H9 (cell line): ENCODE measurements at regions not wholly inside any gene's neighbourhood (a gene's known extent, or its start where the extent isn't known, plus 50 kb on each side); places are given as distances from the start of the nearest gene placed in this dataset.

Source experiments
- DNase-seq: peaks from one replicate; pipeline ENCODE4 v3.0.0-alpha.2; 2017
- H2AFZ ChIP-seq: one replicate; pipeline ENCODE4 v1.6.1; 2013; ENCODE audit warnings: mild to moderate bottlenecking, low read length, control low read depth, moderate library complexity
- H2AK5ac ChIP-seq: 2 replicates; pipeline ENCODE4 v1.6.1; 2013; ENCODE audit warnings: low read length, control low read depth, mixed read lengths; ENCODE audit not compliant: insufficient read length
- H2BK120ac ChIP-seq: one replicate; pipeline ENCODE4 v1.6.1; 2013; ENCODE audit warnings: low read depth, mild to moderate bottlenecking, low read length, control low read depth, inconsistent platforms; ENCODE audit not compliant: poor library complexity, severe bottlenecking
- H2BK12ac ChIP-seq: 2 replicates; pipeline ENCODE4 v1.6.1; 2013; ENCODE audit warnings: low read length, control low read depth, mixed read lengths, low read depth; ENCODE audit not compliant: insufficient read length
- H2BK15ac ChIP-seq: 2 replicates; pipeline ENCODE4 v1.6.1; 2013; ENCODE audit warnings: low read depth, low read length, control low read depth
- H2BK20ac ChIP-seq: one replicate; pipeline ENCODE4 v1.6.1; 2013; ENCODE audit warnings: low read depth, mild to moderate bottlenecking, low read length, control low read depth, inconsistent platforms; ENCODE audit not compliant: poor library complexity, severe bottlenecking
- H2BK5ac ChIP-seq: 2 replicates; pipeline ENCODE4 v1.6.1; 2013; ENCODE audit warnings: low read length, control low read depth, mixed read lengths; ENCODE audit not compliant: insufficient read length
- H3K14ac ChIP-seq: 2 replicates; pipeline ENCODE4 v1.6.1; 2013; ENCODE audit warnings: low read length, control low read depth; ENCODE audit not compliant: insufficient read depth
- H3K18ac ChIP-seq: 2 replicates; pipeline ENCODE4 v1.6.1; 2013; ENCODE audit warnings: low read depth, mild to moderate bottlenecking, mixed read lengths, low read length, control low read depth; ENCODE audit not compliant: insufficient read length
- H3K23ac ChIP-seq: 2 replicates; pipeline ENCODE4 v1.6.1; 2013; ENCODE audit warnings: low read length, control low read depth, mixed read lengths, low read depth; ENCODE audit not compliant: insufficient read length
- H3K23me2 ChIP-seq: 2 replicates; pipeline ENCODE4 v1.6.1; 2013; ENCODE audit warnings: low read depth, mild to moderate bottlenecking, mixed read lengths, low read length, control low read depth; ENCODE audit not compliant: insufficient read length, poor library complexity, severe bottlenecking
- H3K27ac ChIP-seq: 2 replicates; pipeline ENCODE4 v1.5.1; 2013; ENCODE audit warnings: low read length, control low read depth, mixed read lengths, low read depth; ENCODE audit not compliant: insufficient read length
- H3K27me3 ChIP-seq: 2 replicates; pipeline ENCODE4 v1.6.1; 2013; ENCODE audit warnings: low read length, control low read depth, inconsistent platforms; ENCODE audit not compliant: insufficient read depth
- H3K4ac ChIP-seq: 2 replicates; pipeline ENCODE4 v1.6.1; 2013; ENCODE audit warnings: low read depth, mild to moderate bottlenecking, control low read depth, inconsistent platforms, low read length, moderate library complexity
- H3K4me1 ChIP-seq: 2 replicates; pipeline ENCODE4 v1.6.1; 2013; ENCODE audit warnings: low read length, control low read depth, inconsistent platforms; ENCODE audit not compliant: insufficient read depth
- H3K4me2 ChIP-seq: 2 replicates; pipeline ENCODE4 v1.6.1; 2013; ENCODE audit warnings: low read length, control low read depth, mixed read lengths; ENCODE audit not compliant: insufficient read length, insufficient read depth
- H3K56ac ChIP-seq: 2 replicates; pipeline ENCODE4 v1.6.1; 2013; ENCODE audit warnings: low read depth, mild to moderate bottlenecking, mixed read lengths, low read length, control low read depth; ENCODE audit not compliant: insufficient read length
- H3K79me1 ChIP-seq: 2 replicates; pipeline ENCODE4 v1.6.1; 2013; ENCODE audit warnings: low read depth, mild to moderate bottlenecking, moderate library complexity, low read length, control low read depth, inconsistent platforms; ENCODE audit not compliant: insufficient read depth, poor library complexity, severe bottlenecking
- H3K79me2 ChIP-seq: 2 replicates; pipeline ENCODE4 v1.6.1; 2013; ENCODE audit warnings: low read length, control low read depth, inconsistent platforms; ENCODE audit not compliant: insufficient read depth
- H3K9ac ChIP-seq: 2 replicates; pipeline ENCODE4 v1.6.1; 2013; ENCODE audit warnings: low read length, control low read depth, mixed read lengths; ENCODE audit not compliant: insufficient read length; ENCODE audit errors: extremely low read depth
- H3K9me3 ChIP-seq: one replicate; pipeline ENCODE4 v1.6.1; 2013; ENCODE audit warnings: low read depth, low read length, inconsistent platforms; ENCODE audit not compliant: control insufficient read depth
- H3T11ph ChIP-seq: one replicate; pipeline ENCODE4 v1.6.1; 2013; ENCODE audit warnings: mild to moderate bottlenecking, low read length, control low read depth, inconsistent platforms
- H4K20me1 ChIP-seq: one replicate; pipeline ENCODE4 v1.6.1; 2013; ENCODE audit not compliant: control insufficient read depth, insufficient read length, insufficient read depth
- H4K5ac ChIP-seq: 2 replicates; pipeline ENCODE4 v1.6.1; 2013; ENCODE audit warnings: low read depth, mild to moderate bottlenecking, mixed read lengths, low read length, control low read depth; ENCODE audit not compliant: insufficient read length
- H4K8ac ChIP-seq: replicated peaks from 2 replicates; pipeline ENCODE4 v1.6.1; 2013; ENCODE audit warnings: low read length, control low read depth, mixed read lengths, low read depth; ENCODE audit not compliant: insufficient read length
- H4K91ac ChIP-seq: 2 replicates; pipeline ENCODE4 v1.6.1; 2013; ENCODE audit warnings: low read depth, mild to moderate bottlenecking, moderate library complexity, mixed read lengths, low read length, control low read depth; ENCODE audit not compliant: insufficient read length
- H3K27ac Mint-ChIP-seq, 3 experiments: 2 replicates in 2 of 3; 3 replicates in 1 of 3; pipeline ENCODE4 v1.8.0; 2020 to 2021; ENCODE audit warnings: mixed read lengths in 3 of 3, mild to moderate bottlenecking in 1 of 3, moderate library complexity in 1 of 3
- H3K27me3 Mint-ChIP-seq: 2 replicates; pipeline ENCODE4 v1.8.0; 2021; ENCODE audit warnings: low read depth, mild to moderate bottlenecking, moderate library complexity, mixed read lengths
- H3K36me3 Mint-ChIP-seq, 3 experiments: 2 replicates in 2 of 3; 3 replicates in 1 of 3; pipeline ENCODE4 v1.8.0; 2020 to 2021; ENCODE audit warnings: low read depth in 3 of 3, mixed read lengths in 3 of 3; ENCODE audit not compliant: insufficient read depth in 1 of 3
- H3K4me1 Mint-ChIP-seq, 2 experiments: 2 replicates each; pipeline ENCODE4 v1.8.0; 2020; ENCODE audit warnings: mixed read lengths in 2 of 2
- H3K4me3 Mint-ChIP-seq, 2 experiments: 2 replicates in 1 of 2; 3 replicates in 1 of 2; pipeline ENCODE4 v1.8.0; 2020 to 2021; ENCODE audit warnings: mild to moderate bottlenecking in 2 of 2, mixed read lengths in 2 of 2, moderate library complexity in 1 of 2
- H3K9me3 Mint-ChIP-seq, 2 experiments: 2 replicates in 1 of 2; 3 replicates in 1 of 2; pipeline ENCODE4 v1.8.0; 2020; ENCODE audit warnings: mild to moderate bottlenecking in 2 of 2, mixed read lengths in 2 of 2, moderate library complexity in 1 of 2
- TF ChIP-seq, protein P1 (sequence below): fragments of 200-600 bp; sonication (generic); conservative IDR thresholded peaks from 3 replicates; pipeline ENCODE4 v1.8.0; 2021; ENCODE audit warnings: antibody characterized with exemption, mild to moderate bottlenecking

DNA sequence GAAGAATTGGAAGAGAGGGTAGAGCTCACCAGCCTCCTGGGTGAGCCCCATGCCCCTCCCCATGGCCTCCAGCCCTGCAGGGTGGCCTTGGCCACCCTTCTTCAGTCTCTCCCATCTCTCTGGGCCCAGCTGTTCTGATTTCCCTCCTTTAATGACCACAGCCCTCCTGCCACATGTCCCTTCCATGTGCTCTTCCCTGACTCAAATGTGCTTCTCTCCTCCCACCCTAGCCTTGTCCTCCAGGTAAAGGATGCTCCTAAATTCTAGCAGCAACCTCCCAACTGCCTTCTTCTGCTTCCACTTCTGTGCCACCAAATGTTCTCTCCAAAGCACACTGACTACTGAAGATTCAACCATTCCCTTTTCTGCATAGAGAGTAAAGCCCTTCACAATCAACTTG, 83.0 kb downstream of the ADRA2C start:
- DNase-seq: no peak
- H3K27me3 Mint-ChIP-seq: peaks cover 38% of the 10 kb centered on the region
- Histone ChIP-seq H3K4me1 (peaks cover 13% of the 10 kb centered on the region), H3K14ac (no peak overlapping the region), H3K23me2 (no peaks in the 10 kb centered on the region), H2BK20ac (no peak overlapping the region), H3K27ac (no peak overlapping the region), H2BK120ac (no peak overlapping the region), H3K4ac (no peak overlapping the region), H3T11ph (no peak overlapping the region), H2BK12ac (no peak overlapping the region), H4K8ac (no peak overlapping the region), H3K79me2 (no peaks in the 10 kb centered on the region), H3K18ac (no peak overlapping the region), H3K9ac (no peak overlapping the region), H2BK5ac (no peak overlapping the region), H3K27me3 (no peaks in the 10 kb centered on the region), H4K91ac (no peak overlapping the region), H3K9me3 (no peaks in the 10 kb centered on the region), H3K79me1 (no peaks in the 10 kb centered on the region), H3K4me2 (no peak overlapping the region), H2AK5ac (no peak overlapping the region), H2AFZ (no peak overlapping the region), H4K20me1 (no peaks in the 10 kb centered on the region), H2BK15ac (no peak overlapping the region), H4K5ac (no peak overlapping the region), H3K56ac (no peak overlapping the region), H3K23ac (no peak overlapping the region)
- H3K36me3 Mint-ChIP-seq: peaks cover 13 to 15% (median 15%) of the 10 kb centered on the region in 3 experiments; a peak in 6 of 7 replicates
- H3K4me3 Mint-ChIP-seq: no peak overlapping the region
- peaks cover 37 to 45% of the 10 kb centered on the region in 2 experiments for H3K4me1 Mint-ChIP-seq
- H3K27ac Mint-ChIP-seq: peak overlapping the region in 1 of 3 experiments; percentile 3; a peak in 2 of 7 replicates
- TF ChIP-seq, protein P1, sequence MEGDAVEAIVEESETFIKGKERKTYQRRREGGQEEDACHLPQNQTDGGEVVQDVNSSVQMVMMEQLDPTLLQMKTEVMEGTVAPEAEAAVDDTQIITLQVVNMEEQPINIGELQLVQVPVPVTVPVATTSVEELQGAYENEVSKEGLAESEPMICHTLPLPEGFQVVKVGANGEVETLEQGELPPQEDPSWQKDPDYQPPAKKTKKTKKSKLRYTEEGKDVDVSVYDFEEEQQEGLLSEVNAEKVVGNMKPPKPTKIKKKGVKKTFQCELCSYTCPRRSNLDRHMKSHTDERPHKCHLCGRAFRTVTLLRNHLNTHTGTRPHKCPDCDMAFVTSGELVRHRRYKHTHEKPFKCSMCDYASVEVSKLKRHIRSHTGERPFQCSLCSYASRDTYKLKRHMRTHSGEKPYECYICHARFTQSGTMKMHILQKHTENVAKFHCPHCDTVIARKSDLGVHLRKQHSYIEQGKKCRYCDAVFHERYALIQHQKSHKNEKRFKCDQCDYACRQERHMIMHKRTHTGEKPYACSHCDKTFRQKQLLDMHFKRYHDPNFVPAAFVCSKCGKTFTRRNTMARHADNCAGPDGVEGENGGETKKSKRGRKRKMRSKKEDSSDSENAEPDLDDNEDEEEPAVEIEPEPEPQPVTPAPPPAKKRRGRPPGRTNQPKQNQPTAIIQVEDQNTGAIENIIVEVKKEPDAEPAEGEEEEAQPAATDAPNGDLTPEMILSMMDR: no peak
- H3K9me3 Mint-ChIP-seq: peaks cover 10 to 21% of the 10 kb centered on the region in 2 experiments
